K562 (cell line): ENCODE measurements at regions not wholly inside any gene's neighbourhood (a gene's known extent, or its start where the extent isn't known, plus 50 kb on each side); places are given as distances from the start of the nearest gene placed in this dataset.

Experiments
- ATAC-seq: fragments of 200-7000 bp; cut with Tn5 transposase; 3 replicates; pipeline ENCODE4 v1.9.1; 2020; ENCODE audit warnings: moderate library complexity
- BruUV-seq: library from RNA; stranded (reverse); fragments of 400-500 nt; replicated peaks from 2 replicates; lab custom pipeline; 2021; lab: Mats Ljungman, UMichigan
- CTCF ChIA-PET: fragments of 300-600 bp; formaldehyde crosslinking; extraction: SDS; loops from one replicate; lab custom pipeline; 2021; ENCODE audit warnings: low intra/inter-chr PET ratio; lab: Yijun Ruan, JAX
- POLR2A ChIA-PET: fragments of 300-600, 350-650 bp; sonication (Branson Sonifier 250); formaldehyde crosslinking; extraction: SDS; loops from one replicate; lab custom pipeline; 2021; ENCODE audit warnings: antibody characterized with exemption, inconsistent platforms; lab: Yijun Ruan, JAX
- DNase-seq, 4 experiments: peaks; one replicate each; pipeline versions ENCODE4 v3.0.0 to v3.0.0-alpha.2; 2011 to 2018; ENCODE audit warnings: low spot score in 3 of 4, mixed read lengths in 3 of 4; ENCODE audit errors: extremely low read depth in 1 of 4
- FAIRE-seq: peaks from 2 replicates; lab custom pipeline; 2011; peaks lifted over from hg19 to GRCh38; lab: Jason Lieb, UNC
- H2AFZ ChIP-seq: 2 replicates; pipeline ENCODE4 v1.6.0; 2011; ENCODE audit warnings: low read depth, low read length, control low read depth, inconsistent platforms
- H3K27ac ChIP-seq: fragments of 200-600 bp; 3 replicates; pipeline ENCODE4 v1.8.0; 2011; ENCODE audit warnings: low read depth, mild to moderate bottlenecking, control low read depth, inconsistent platforms, low read length, moderate library complexity, mixed read lengths; ENCODE audit errors: extremely low read depth
- H3K27me3 ChIP-seq, 2 experiments: fragments of 300-600 bp in 1 of 2; 2 replicates in 1 of 2; 3 replicates in 1 of 2; pipeline versions ENCODE4 v1.6.0 to v1.8.0; 2011; ENCODE audit warnings: inconsistent platforms in 2 of 2, low read length in 2 of 2, mild to moderate bottlenecking in 1 of 2, mixed read lengths in 1 of 2, moderate library complexity in 1 of 2; ENCODE audit not compliant: control insufficient read depth in 2 of 2, insufficient read depth in 2 of 2
- H3K36me3 ChIP-seq: fragments of 300-600 bp; 3 replicates; pipeline ENCODE4 v1.8.0; 2011; ENCODE audit warnings: mild to moderate bottlenecking, low read length, inconsistent platforms; ENCODE audit not compliant: control insufficient read depth, insufficient read depth
- H3K4me1 ChIP-seq, 2 experiments: fragments of 200-600 bp in 1 of 2; replicated peaks in 1 of 2; 2 replicates in 1 of 2; 3 replicates in 1 of 2; pipeline versions ENCODE4 v1.5.1 to v1.8.0; 2011; ENCODE audit warnings: inconsistent platforms in 2 of 2, low read length in 2 of 2, mild to moderate bottlenecking in 1 of 2, mixed read lengths in 1 of 2, moderate library complexity in 1 of 2; ENCODE audit not compliant: control insufficient read depth in 2 of 2, insufficient read depth in 2 of 2
- H3K4me2 ChIP-seq: 2 replicates; pipeline ENCODE4 v1.6.1; 2011; ENCODE audit warnings: low read length, control low read depth, inconsistent platforms, mixed read lengths; ENCODE audit not compliant: insufficient read depth
- H3K4me3 ChIP-seq: fragments of 200-600 bp; sonication (generic), shearing (Covaris generic); 2 replicates; pipeline ENCODE4 v1.5.1; 2016; ENCODE audit warnings: control low read depth, inconsistent platforms
- H3K79me2 ChIP-seq: fragments of 200-600 bp; 3 replicates; pipeline ENCODE4 v1.8.0; 2011; ENCODE audit warnings: low read length, inconsistent platforms; ENCODE audit not compliant: control insufficient read depth, insufficient read depth
- H3K9ac ChIP-seq, 2 experiments: 2 replicates each; pipeline versions ENCODE4 v1.6.0 to v1.6.1; 2011; ENCODE audit warnings: low read depth in 2 of 2, low read length in 2 of 2, control low read depth in 1 of 2, inconsistent platforms in 1 of 2, mild to moderate bottlenecking in 1 of 2, mixed read lengths in 1 of 2; ENCODE audit not compliant: insufficient read depth in 1 of 2
- H3K9me1 ChIP-seq: one replicate; pipeline ENCODE4 v1.6.0; 2011; ENCODE audit warnings: inconsistent platforms, mild to moderate bottlenecking, low read length, moderate library complexity; ENCODE audit not compliant: control insufficient read depth, insufficient read depth
- H3K9me3 ChIP-seq: replicated peaks from 2 replicates; pipeline ENCODE4 v1.5.1; 2011; ENCODE audit warnings: low read depth, low read length, inconsistent platforms; ENCODE audit not compliant: control insufficient read depth, insufficient read depth
- H4K20me1 ChIP-seq: replicated peaks from 2 replicates; pipeline ENCODE4 v1.6.1; 2011; ENCODE audit warnings: low read length, inconsistent platforms, mixed read lengths; ENCODE audit not compliant: control insufficient read depth, insufficient read depth
- BHLHE40 ChIP-seq: IDR thresholded peaks from 2 replicates; pipeline ENCODE4 v1.6.1; 2011; ENCODE audit warnings: low read length, improper control_type of control experiment
- FOXJ2 ChIP-seq: fragments of 200-800 bp; sonication (Bioruptor generic); IDR thresholded peaks from 2 replicates; pipeline ENCODE4 v1.6.1; 2016; ENCODE audit warnings: missing genetic modification characterization, missing compliant biosample characterization
- KDM4B ChIP-seq, 2 experiments: fragments of 450-650 bp in 1 of 2; sonication (generic) in 1 of 2; IDR thresholded peaks; 2 replicates each; pipeline ENCODE4 v1.6.1; 2016 to 2017; ENCODE audit warnings: borderline replicate concordance in 2 of 2, antibody characterized with exemption in 1 of 2, low read depth in 1 of 2, mild to moderate bottlenecking in 1 of 2
- OTX1 ChIP-seq: fragments of 450-650 bp; formaldehyde crosslinking; IDR thresholded peaks from 2 replicates; pipeline ENCODE4 v1.4.0; 2022; ENCODE audit warnings: mild to moderate bottlenecking
- PCBP2 ChIP-seq: fragments of 200-400 bp; formaldehyde crosslinking; IDR thresholded peaks from 2 replicates; pipeline ENCODE4 v1.6.1; 2018; ENCODE audit warnings: low read length, low read depth, mild to moderate bottlenecking, moderate library complexity; ENCODE audit not compliant: poor library complexity, severe bottlenecking
- POLR3G ChIP-seq: IDR thresholded peaks from 2 replicates; pipeline ENCODE4 v1.6.1; 2011; ENCODE audit not compliant: insufficient read length, insufficient replicate concordance; ENCODE audit errors: extremely low read depth
- TAF15 ChIP-seq: fragments of 200-400 bp; formaldehyde crosslinking; IDR thresholded peaks from 2 replicates; pipeline ENCODE4 v1.6.1; 2017; ENCODE audit warnings: mild to moderate bottlenecking, low read depth, low read length, moderate library complexity
- ZBED1 ChIP-seq: IDR thresholded peaks from 2 replicates; pipeline ENCODE4 v1.6.1; 2014
- ZNF311 ChIP-seq: fragments of 250-450 bp; sonication (Bioruptor Pico); IDR thresholded peaks from 2 replicates; pipeline ENCODE4 v1.4.0; 2020; ENCODE audit warnings: mild to moderate bottlenecking, moderate library complexity
- ZNF707 ChIP-seq: fragments of 250-450 bp; sonication (Bioruptor Pico); conservative IDR thresholded peaks from 2 replicates; pipeline ENCODE4 v1.8.0; 2022; ENCODE audit warnings: inconsistent platforms, mild to moderate bottlenecking, moderate library complexity
- ZZZ3 ChIP-seq: fragments of 450-650 bp; IDR thresholded peaks from 2 replicates; pipeline ENCODE4 v1.6.1; 2016; ENCODE audit warnings: antibody characterized with exemption, mild to moderate bottlenecking, moderate library complexity
- WGBS: fragments of 100-300 bp; shearing (Covaris generic); methylation state at CpG from one replicate; pipeline ENCODE4 v1.1.6; 2016; ENCODE audit warnings: low coverage, mixed read lengths; ENCODE audit not compliant: insufficient coverage; ENCODE audit errors: missing lambda C conversion rate; 5-methylcytosine and 5-hydroxymethylcytosine counted together
- in situ Hi-C: fragments of 300-500 bp; cut with MboI; formaldehyde crosslinking; loops from 4 replicates; pipeline ENCODE4 v1.15.0; 2018; ENCODE audit warnings: inconsistent platforms, mixed read lengths
- intact Hi-C: fragments of 100-400 bp; cut with micrococcal nuclease; formaldehyde crosslinking; loops from 2 replicates; pipeline ENCODE4 v1.14.2; 2022
- TF ChIP-seq, protein P1 (sequence below): fragments of 450-650 bp; IDR thresholded peaks from 2 replicates; pipeline ENCODE4 v1.6.1; 2017; ENCODE audit warnings: antibody characterized with exemption
- TF ChIP-seq, protein P2 (sequence below): fragments of 250-450 bp; sonication (Bioruptor Pico); IDR thresholded peaks from 2 replicates; pipeline ENCODE4 v1.4.0; 2020
- TF ChIP-seq, protein P3 (sequence below): fragments of 250-450 bp; sonication (Bioruptor Pico); IDR thresholded peaks from 2 replicates; pipeline ENCODE4 v1.5.0; 2022; ENCODE audit warnings: mild to moderate bottlenecking

DNA sequence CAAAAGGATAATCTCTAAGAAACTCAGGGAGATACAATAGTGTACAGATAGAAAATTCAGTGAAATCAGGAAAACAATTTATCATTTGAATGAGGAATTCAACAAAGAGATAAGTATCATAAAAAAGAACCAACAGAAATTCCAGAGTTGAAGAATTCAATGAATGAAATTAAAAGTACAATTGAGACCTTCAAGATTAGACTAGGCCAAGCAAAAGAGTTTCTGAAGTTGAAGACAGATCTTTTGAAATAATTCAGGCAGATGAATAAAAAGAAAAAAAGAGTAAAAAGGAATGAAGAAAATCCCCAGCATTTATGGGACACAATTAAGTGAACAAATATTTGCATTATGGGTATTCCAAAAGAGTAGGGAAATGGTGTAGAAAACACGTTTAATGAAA is 412.6 kb downstream of the TMEM121 start:
- Histone ChIP-seq H3K36me3 (no peaks in the 10 kb centered on the region), H3K4me2 (no peak overlapping the region), H3K9ac (no peak overlapping the region), H3K27me3 (no peaks in the 10 kb centered on the region), H3K27ac (no peak overlapping the region), H3K9me1 (no peaks in the 10 kb centered on the region), H3K79me2 (no peaks in the 10 kb centered on the region), H4K20me1 (no peaks in the 10 kb centered on the region), H3K4me1 (no peaks in the 10 kb centered on the region), H2AFZ (no peak overlapping the region), H3K9me3 (no peaks in the 10 kb centered on the region), H3K4me3 (no peak overlapping the region)
- DNase-seq, result no peak
- intact Hi-C loops, result no loop called here
- ATAC-seq, result no peak
- 0% methylated on average over 1 of the region's 1 CpG for WGBS
- no TSS peak for BruUV-seq
- ChIA-PET CTCF (no interaction called here), POLR2A (no interaction called here)
- no peak for FAIRE-seq
- in situ Hi-C loops, result no loop called here
- no peak for TF ChIP-seq TAF15
- TF ChIP-seq OTX1 (CRISPR knock-in tag), result no peak
- no peak for TF ChIP-seq ZZZ3
- no peak for TF ChIP-seq ZBED1
- TF ChIP-seq BHLHE40, result no peak
- TF ChIP-seq PCBP2, result no peak
- no peak for TF ChIP-seq ZNF311 (CRISPR knock-in tag)
- TF ChIP-seq, protein P1, sequence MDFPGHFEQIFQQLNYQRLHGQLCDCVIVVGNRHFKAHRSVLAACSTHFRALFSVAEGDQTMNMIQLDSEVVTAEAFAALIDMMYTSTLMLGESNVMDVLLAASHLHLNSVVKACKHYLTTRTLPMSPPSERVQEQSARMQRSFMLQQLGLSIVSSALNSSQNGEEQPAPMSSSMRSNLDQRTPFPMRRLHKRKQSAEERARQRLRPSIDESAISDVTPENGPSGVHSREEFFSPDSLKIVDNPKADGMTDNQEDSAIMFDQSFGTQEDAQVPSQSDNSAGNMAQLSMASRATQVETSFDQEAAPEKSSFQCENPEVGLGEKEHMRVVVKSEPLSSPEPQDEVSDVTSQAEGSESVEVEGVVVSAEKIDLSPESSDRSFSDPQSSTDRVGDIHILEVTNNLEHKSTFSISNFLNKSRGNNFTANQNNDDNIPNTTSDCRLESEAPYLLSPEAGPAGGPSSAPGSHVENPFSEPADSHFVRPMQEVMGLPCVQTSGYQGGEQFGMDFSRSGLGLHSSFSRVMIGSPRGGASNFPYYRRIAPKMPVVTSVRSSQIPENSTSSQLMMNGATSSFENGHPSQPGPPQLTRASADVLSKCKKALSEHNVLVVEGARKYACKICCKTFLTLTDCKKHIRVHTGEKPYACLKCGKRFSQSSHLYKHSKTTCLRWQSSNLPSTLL, result no peak
- TF ChIP-seq FOXJ2 (tag), result no peak
- no peak for TF ChIP-seq POLR3G
- TF ChIP-seq, protein P2, sequence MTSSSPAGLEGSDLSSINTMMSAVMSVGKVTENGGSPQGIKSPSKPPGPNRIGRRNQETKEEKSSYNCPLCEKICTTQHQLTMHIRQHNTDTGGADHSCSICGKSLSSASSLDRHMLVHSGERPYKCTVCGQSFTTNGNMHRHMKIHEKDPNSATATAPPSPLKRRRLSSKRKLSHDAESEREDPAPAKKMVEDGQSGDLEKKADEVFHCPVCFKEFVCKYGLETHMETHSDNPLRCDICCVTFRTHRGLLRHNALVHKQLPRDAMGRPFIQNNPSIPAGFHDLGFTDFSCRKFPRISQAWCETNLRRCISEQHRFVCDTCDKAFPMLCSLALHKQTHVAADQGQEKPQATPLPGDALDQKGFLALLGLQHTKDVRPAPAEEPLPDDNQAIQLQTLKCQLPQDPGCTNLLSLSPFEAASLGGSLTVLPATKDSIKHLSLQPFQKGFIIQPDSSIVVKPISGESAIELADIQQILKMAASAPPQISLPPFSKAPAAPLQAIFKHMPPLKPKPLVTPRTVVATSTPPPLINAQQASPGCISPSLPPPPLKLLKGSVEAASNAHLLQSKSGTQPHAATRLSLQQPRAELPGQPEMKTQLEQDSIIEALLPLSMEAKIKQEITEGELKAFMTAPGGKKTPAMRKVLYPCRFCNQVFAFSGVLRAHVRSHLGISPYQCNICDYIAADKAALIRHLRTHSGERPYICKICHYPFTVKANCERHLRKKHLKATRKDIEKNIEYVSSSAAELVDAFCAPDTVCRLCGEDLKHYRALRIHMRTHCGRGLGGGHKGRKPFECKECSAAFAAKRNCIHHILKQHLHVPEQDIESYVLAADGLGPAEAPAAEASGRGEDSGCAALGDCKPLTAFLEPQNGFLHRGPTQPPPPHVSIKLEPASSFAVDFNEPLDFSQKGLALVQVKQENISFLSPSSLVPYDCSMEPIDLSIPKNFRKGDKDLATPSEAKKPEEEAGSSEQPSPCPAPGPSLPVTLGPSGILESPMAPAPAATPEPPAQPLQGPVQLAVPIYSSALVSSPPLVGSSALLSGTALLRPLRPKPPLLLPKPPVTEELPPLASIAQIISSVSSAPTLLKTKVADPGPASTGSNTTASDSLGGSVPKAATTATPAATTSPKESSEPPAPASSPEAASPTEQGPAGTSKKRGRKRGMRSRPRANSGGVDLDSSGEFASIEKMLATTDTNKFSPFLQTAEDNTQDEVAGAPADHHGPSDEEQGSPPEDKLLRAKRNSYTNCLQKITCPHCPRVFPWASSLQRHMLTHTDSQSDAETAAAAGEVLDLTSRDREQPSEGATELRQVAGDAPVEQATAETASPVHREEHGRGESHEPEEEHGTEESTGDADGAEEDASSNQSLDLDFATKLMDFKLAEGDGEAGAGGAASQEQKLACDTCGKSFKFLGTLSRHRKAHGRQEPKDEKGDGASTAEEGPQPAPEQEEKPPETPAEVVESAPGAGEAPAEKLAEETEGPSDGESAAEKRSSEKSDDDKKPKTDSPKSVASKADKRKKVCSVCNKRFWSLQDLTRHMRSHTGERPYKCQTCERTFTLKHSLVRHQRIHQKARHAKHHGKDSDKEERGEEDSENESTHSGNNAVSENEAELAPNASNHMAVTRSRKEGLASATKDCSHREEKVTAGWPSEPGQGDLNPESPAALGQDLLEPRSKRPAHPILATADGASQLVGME, result no peak
- no peak for TF ChIP-seq ZNF707 (CRISPR knock-in tag)
- TF ChIP-seq, protein P3, sequence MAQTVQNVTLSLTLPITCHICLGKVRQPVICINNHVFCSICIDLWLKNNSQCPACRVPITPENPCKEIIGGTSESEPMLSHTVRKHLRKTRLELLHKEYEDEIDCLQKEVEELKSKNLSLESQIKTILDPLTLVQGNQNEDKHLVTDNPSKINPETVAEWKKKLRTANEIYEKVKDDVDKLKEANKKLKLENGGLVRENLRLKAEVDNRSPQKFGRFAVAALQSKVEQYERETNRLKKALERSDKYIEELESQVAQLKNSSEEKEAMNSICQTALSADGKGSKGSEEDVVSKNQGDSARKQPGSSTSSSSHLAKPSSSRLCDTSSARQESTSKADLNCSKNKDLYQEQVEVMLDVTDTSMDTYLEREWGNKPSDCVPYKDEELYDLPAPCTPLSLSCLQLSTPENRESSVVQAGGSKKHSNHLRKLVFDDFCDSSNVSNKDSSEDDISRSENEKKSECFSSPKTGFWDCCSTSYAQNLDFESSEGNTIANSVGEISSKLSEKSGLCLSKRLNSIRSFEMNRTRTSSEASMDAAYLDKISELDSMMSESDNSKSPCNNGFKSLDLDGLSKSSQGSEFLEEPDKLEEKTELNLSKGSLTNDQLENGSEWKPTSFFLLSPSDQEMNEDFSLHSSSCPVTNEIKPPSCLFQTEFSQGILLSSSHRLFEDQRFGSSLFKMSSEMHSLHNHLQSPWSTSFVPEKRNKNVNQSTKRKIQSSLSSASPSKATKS, result no peak
- no peak for TF ChIP-seq KDM4B (IDR thresholded peaks at IDR 0.05; ENCODE audit: borderline replicate concordance in 2 of 2, low read depth in 1 of 2)
